NCI-H446 treated with DMSO at 0.1 percent for 48 hours (cell line): ENCODE measurements at regions not wholly inside any gene's neighbourhood (a gene's known extent, or its start where the extent isn't known, plus 50 kb on each side); places are given as distances from the start of the nearest gene placed in this dataset.

Experiments used
- DNase-seq: peaks from one replicate; lab custom pipeline; 2025; lab: John Stamatoyannopoulos, UW

DNA sequence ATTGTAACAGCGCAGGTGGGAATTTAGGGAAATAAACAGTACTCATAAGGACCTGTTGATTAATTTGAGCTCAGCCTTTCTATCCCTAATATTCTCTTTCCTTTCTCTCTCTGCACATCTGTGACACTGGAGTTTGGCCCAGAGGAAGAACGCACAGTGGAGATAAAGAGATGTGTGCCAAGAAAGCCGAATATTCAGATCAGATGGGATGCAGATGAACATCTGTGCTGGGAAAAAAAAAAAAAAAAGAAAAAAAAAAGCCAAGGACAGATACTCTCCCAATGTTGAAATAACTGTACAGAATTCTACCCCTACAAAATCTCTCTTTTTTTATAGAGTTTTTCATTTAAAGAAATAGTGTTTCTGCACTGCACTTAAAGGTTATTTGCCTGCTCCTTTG lies 485.4 kb downstream of the KCNJ2 start:
- peak; percentile 25 for DNase-seq

DNA sequence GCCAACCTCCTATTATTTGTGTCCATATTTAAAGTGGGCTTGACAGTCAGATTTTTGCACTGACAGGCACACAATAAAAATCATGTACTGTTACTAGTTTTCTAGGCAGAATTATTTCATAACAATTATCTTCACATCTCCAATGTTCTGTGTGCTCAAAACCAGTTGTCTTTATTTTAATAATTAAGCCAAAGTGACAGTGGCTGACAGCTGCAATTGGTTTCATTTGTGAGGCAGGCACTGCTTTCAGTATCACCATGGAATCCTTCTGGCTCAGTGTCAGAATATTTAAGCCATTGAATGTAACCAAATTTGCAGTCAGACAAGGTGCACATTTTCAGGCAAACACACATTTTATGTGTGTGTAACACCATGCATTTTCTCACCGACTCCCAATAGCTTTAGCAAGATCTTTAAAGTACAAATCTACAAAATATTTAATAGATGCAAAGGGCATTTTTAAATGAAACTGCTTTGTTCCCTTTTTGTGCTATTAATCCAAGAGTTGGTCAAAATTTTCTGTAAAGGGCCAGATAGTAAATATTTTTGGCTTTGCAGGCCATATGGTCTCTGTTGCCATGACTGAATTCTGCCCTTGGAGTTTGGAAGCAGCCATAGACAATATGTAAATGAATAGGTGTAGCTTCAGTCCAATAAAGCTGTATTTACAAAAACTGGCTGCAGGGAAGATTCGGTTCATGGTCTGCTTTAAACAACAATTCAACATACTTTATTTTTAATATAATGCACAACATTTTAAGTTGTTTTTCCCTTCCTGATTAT lies 486.0 kb downstream of the KCNJ2 start:
- DNase-seq: peak; percentile 40

DNA sequence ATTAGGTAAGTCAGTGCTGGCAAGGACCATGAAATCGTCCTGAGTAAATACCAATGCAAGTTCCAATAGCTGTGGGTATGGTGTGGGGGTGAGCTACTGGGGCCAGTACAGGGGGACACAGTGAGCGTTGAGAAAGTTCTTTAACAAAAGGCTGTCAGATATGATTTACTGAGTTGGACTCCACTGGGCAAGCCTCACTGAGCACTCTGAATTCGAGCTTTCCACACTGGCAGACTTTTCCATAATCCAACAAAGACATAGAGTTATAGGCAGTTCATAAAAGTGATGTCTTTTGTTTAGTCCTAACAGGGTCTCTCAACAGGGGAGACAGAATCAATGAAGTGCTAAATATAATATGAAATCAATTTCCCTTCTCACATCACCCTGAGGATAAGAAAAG lies 489.0 kb downstream of the KCNJ2 start:
- no peak for DNase-seq

DNA sequence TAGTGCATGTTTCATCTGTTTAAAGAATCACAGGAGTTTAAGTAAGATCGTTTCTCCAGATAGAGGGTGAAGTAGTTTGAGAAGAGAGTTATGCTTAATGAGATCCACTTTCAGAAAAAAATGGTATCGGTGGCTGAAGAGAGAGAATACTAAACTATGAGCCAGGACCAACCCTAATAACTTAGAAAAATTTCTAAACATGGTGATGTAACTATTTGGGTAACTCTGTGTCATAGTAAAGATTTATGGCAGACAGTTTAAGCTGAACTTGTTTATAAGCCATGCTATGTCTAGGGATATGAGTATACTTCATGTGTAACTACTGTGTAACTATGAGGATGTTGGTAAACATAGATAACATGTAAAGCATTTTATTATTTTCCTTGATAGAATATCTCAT lies 489.5 kb downstream of the KCNJ2 start:
- DNase-seq: no peak

DNA sequence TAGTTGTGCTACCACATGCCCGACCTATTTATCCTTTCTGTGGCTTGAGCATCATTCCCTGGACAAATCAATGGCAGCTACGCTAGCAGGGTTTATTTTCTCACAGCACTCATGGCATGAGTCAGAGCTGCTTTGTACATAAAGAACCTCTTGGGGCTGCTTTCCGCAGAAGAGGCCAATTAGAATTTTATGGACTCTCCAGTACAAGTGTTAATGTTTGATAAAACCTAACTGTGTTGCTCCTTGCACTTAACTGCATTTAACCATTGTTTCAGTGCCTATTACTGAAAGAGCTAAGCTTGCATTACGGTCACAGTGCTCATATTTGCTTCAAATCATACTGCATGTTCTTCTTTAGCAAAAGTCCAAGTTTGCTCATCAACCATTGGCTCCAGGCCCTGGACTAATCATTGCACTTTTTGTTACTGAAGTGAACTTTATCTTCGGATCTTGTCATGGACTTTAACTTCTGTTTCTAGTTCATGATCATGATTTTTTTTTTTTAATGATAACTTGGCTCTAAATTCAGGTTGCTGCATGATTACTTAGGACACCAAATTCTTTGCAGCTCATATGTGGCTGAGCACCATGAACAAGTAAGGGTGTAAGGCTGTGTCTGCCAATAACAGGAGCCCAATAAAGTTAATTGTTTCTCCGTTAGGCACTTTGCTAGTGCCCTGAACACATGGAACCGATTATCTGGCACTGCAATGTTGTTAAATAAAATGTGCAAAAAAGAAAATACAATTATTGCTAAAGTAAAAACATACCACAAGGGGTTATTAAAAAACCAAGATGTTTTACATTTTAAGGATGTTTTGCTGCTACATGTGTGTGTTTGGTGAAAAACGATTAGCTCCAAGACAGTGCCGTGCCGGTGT lies 492.2 kb downstream of the KCNJ2 start:
- peak; percentile 42 for DNase-seq

DNA sequence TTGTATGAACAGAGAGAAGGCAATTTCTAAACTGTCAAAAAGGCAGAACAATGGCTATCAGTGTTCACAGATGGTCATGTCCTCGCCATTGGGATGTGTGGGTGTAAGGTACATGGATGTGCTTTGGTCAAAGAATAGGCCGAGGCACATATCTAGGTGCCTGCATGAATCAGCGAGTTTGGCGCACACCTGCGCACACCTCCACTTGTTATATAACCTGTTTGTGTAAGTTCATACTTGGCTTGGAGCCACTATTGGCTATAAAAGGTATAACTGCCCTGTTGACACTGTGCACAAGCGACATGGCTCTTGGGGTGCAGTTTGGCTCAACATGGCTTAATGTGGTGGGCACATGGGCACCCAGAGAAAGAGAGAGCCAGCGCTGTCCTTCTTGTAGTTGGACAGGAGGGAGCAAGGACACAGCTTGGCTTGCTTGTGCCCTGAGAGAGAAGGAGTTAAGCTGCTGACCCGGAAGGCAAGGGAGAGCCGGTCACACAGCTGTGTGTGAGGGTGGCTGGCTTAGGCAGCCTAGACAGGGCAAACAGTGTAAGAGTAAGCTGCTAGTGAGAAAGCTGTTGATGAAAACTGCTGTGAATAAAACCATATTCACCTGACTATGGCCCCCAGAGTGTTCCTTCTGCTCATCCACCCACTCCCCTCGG lies 499.1 kb downstream of the KCNJ2 start:
- DNase-seq: no peak

DNA sequence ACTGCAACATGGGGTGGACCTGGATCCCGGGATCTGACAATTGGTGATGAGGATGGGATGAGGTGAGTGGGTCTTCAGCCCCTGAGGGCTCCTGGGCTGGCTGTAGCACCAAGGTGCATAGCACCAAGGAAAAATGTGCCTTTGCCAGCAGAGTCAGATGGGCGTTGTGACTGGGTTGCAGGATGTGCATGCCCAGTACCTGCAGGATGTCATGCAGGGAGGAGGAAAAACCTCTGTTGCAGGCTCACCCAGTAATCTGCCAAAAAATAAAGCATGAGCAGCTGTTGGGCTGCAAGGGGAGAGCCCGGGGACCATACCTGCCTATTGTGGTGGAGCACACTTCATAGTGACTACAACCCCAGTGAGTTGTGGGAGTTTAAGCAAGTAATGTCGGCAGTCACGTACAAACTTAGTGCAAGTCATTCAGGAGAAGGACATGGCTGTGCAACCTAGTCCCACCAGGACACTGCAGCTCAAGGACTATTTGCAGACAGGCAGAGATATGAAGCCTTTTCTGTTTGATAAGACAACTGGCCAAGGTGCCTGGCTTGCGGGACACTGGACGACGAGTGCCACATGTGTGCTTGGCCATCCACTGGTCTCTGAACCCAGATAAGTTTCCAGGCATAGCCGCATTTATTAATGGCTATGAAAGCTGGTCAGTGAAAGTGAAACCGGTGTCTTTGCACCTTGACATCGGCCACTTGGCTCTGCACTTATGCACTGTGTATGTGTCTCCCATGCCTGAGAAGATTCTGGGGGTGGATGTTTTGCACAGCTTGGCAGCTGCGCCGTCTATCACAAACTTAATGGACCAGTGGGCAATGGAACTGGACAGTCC lies 499.8 kb downstream of the KCNJ2 start:
- no peak for DNase-seq

DNA sequence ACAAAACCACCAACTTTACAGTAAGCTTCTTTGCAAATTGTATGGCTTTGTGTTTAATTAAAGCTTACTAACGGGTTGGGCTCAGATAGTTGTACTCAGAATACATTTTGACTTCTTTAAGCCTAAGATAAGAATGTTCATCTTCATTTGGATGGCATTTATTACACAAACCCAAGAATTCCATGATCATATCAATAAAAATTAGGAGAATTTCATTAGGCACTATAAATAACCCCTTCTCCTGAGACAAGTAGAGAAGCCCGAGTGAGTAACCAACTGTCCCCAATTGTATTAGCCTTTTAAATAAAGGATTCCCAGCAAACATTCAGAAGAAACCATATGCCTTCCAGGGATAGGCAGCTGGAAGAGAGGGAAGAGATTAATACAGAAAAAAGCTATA lies 504.7 kb downstream of the KCNJ2 start:
- DNase-seq: no peak

DNA sequence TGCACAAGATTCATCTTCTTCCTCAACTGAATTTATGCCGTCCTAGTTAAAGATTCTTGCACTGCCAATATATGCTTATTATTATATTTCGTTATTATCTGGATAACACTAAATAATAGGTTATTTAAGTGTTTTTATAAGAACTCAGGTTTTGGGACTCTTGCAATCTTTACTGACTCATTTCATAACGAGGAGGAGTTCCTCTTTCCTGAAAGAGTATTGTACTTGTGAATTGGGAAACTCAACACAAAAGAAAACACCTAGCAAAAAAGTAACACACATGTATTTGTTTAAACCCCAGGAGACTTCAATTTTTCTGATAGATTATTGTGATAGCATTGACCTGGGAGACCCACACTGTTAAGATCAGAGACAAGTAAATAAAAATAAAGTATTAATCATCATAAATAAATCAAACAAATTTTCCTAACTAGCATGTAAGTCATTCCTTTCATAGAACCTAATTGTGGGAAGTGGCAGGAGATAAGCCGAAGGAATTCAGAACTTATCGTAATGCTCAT lies 505.8 kb downstream of the KCNJ2 start:
- no peak for DNase-seq

DNA sequence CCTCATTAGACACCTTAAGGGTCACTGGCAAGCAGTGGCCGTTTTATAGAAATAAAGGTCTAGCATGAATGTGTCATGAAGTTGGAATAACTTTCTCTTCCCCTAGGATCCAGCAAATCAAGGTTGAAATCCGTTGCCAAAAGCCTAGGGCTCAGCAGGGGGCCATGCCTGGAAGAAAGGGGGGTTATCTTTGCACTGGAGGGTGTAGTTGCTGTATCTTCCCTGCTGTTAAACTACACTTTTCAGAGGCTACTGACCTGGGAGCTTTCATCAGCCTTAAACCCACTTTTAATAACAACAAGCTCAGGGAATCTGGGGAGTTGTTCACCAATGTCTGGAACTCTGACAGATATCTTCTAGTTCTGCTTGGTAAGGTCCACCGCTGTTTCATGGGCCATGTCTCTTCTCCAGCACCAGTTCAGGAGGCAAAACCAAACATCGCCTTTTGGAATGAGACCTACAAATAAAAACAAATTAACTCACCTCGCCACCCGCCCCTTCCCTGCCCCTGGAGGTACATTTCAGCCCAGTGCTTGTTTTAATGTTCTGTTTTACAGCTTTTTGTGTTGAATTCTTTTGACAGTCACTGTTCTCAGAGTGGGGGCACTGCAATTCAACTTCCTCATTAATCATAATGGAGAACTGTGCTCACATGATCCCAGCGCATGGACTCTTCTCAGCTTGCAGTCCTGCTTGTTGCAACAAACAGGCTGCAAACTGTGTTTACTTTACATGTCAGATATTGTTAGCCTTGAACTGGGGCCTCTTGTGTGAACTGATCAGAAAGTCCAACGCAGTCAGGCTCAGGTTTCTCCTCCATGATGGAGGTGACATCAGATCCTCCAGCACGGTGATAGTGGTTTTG lies 508.7 kb downstream of the KCNJ2 start:
- DNase-seq: no peak

DNA sequence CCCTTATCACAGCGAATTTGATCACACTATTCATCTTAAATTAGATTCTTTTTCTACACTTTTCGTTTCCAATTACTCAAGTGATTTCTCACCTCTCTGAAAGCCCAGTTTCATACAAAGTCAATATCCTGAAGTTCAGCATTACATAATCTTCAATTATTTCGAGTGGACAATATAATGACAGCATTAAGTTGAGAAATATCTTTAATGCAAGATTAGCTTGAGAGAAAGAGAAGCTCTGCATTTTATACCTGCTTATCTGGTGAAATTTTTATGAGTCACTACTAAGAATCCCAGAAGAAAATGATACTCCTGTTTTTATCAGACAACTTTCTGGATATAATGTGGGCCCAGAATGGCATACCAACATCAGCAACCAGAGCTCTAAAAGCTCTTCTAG lies 509.6 kb downstream of the KCNJ2 start:
- no peak for DNase-seq

DNA sequence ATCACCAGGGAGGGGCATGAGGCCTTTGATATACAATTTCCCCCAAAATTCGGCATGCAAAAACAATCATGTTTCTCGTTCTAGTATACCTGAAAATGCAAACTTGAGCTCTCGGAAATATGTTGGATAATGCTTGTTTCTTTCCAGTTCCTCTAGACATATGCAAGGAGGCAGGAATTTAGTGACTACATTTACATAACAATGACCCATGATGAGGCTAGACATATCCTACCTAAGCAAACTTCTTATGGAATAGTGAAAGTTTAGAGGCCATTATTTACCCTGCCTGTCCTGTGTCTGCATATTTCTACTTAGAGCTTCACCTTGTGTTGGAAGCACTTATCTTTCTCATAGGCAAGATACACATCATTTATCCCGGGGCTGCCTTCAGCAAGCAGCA lies 514.6 kb downstream of the KCNJ2 start:
- no peak for DNase-seq

DNA sequence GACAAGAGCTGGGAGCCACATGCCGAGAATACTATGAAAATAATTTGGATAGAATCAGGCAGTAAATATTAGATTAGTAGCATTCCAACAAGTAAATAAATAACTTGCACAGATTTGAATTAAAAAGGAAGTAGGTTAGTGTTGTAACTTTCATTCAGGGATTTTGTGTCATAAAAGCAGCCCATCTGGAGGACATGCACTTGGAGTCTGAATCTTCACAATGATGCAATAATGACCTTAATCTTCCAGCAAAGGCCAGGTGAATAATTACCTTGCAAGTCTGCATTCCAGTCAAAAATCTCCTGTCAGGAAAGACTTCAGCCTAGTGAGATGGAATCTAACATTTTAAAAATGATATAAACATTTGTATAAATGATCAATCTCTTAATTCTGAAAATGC lies 518.1 kb downstream of the KCNJ2 start:
- DNase-seq: no peak

DNA sequence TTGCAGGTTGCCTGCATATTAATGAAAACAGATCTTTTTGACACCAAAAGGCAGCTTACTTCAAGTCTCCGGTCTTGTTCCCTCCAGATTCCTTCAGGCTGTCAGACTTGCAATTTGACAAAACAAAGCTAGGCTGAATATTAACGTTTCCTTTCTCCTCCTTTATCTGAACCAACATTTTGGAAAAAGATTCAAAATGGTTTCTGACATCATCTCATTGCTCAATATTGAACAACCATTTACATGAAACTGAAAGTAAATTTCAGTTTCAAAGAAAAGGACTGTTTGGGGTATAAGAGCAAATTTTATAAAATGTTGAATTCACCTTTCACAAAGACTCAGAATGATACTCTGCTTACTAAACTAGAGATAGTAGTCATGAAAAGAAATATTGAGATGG lies 521.8 kb downstream of the KCNJ2 start:
- no peak for DNase-seq

DNA sequence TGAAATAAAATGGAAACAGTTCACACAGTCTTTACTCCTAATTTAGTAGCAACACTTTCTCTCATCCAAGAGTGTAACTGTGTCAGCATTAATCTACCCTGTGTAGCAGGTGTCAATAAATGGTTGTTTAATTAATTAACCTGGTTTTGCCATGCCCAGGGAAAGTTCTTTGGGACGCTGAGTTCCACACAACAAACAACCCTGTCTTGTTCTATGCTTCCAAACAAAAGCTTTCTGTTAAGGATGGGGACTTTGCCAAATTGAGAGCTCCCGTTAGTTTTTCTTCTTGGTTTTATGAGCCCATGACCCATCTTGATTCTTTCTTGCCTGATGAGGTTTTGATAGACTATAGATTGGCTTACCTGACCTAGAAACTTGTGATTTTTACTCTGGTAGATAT lies 530.1 kb downstream of the KCNJ2 start:
- no peak for DNase-seq

DNA sequence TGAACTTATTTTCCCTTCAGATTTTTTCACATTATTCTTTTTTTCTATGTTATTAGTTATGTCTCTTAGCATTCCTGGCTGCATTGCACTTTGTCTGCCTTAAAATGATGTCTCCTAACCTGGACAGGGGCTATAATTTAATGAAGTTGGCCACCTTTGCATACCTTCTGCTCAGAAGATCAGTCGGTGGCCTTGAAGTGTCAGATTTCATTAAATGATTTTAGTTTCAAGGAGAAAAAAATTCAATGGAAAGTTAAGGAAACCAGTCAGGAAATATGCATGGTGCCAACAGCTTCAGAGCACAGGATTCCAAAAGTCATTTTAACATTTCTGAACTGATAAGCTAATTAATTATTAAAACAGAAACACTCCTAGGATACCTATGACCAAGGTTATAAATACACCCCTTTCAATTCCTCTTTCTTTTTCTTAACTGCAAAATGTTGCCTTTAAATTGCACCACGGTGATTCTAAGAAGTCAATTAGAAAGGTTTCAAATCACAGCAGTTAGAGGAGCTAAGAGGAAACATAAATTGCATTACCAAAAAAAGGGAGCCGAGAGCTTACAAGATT lies 533.4 kb downstream of the KCNJ2 start:
- DNase-seq: no peak

DNA sequence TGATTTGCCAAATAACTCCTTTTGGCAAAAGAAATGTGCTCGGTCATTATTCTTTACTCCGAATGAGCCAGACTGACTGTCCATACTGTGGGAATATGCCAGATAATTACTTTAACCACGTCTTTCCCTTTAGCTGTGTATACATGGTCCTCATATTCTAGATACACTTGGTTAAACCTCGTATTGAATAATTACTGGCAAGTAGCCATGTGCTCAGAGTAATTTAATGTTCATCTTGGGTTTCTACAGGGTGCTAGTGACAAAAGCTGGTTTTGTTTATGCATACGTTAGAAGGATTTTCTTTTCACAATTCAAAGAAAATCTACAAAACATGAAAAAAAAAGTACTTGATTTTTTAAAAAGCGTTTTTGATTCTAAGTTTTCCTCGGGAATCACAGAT lies 540.3 kb downstream of the KCNJ2 start:
- DNase-seq: peak; percentile 70

DNA sequence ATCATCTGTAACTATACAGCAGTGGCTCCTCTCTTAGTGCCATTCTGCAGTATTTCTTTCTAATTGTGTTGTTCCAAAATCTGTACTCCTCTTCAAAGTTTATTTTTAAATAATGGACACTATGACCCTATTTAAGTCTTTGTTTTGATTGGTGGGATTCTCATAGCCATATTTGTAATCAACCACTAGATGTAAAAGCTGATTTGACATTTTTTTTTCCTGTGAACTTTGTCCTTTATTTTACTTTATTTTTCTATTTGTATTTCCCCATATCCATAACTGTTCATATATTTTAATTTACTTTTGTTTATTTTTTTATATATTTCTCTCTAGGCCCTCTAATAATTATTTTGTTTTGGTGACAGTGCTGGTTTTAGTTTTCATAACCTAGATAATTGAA lies 544.4 kb downstream of the KCNJ2 start:
- DNase-seq: no peak

DNA sequence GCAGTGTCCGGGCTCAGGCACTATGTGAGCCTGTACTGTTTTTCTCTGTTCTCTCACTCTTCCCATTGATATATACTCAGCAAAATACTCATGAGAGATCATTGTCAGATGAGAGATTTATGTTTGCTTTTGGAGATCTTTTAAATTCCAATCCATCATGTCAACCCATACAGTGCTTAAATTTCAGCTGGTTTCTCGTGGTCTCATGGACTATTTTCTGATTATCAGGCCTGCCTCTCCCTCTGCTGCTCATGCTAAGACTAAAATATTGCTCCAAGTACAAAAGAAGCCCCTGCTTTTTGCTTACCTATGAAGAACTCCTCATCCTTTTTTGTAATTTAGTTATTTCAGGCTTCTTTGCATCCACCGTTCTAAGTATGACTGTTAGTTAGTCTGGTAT lies 547.2 kb downstream of the KCNJ2 start:
- no peak for DNase-seq

DNA sequence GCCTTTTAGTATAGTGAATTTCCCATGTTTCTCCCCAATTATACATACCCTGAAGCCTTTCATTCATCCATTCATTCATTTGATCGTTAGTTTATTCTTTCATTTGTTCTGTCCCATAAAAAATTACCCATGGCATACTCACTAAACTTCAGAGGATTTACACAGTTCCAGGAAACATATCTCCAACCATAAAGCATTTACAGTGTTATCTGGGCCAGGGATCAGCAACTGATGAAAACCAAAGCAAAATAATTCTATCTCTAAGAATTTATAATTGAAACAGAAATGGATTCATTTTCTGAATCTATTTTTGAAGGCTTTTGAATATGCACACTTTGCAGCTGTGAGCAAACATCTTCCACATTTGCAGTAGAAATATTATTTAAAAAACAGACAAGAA lies 547.7 kb downstream of the KCNJ2 start:
- no peak for DNase-seq
